ENCODE measurements at regions not wholly inside any gene's neighbourhood (a gene's known extent, or its start where the extent isn't known, plus 50 kb on each side); places are given as distances from the start of the nearest gene placed in this dataset.
"Not testable (repeated sequence)": the region's sequence is repeated elsewhere in the genome, so short reads cannot be mapped to it uniquely, and the experiment has no call there.

GRCh38 chr22:16146916-16147315 is 445.7 kb downstream of the CCT8L2 start:
- CTCF ChIA-PET; H3K27ac ChIP-seq (ENCODE audit: extremely low read depth, low read depth, low read length); H3K4me1 ChIP-seq (ENCODE audit: control insufficient read depth, insufficient read depth, low read length); H3K9me3 ChIP-seq (ENCODE audit: control insufficient read depth, insufficient read depth, low read depth, low read length); H3K4me3 ChIP-seq (ENCODE audit: low read depth, low read length); H3K36me3 ChIP-seq (ENCODE audit: control insufficient read depth in 2 of 2, insufficient read depth in 1 of 2, low read length in 2 of 2); POLR2A ChIA-PET: not testable (repeated sequence)
- TF ChIP-seq ZNF654 (tag by site-specific recombination; IDR thresholded peaks at IDR 0.05; ENCODE audit: low read depth) = peak; percentile 64

DNA sequence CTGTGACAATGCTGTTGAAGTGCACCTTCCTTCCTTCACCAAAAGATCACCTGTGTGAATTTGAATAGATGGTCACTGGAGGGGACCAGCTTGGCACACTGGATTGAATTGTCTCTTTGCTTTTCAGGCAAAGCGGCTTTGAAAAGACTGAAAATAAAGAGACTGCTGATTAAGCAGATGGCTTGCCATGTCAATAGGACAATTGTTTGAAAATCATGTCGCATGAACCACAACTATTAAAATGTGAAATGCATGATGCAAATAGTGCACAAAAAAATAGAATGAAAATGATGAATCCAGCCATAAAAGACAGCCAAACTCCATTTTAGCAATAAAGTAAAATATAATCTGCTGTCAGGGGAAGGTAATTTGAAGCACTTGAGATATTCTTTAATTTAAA is 415.3 kb downstream of the CCT8L2 start:
- H3K27ac ChIP-seq (ENCODE audit: extremely low read depth, low read depth, low read length); H3K4me1 ChIP-seq (ENCODE audit: control insufficient read depth, insufficient read depth, low read length); H3K9me3 ChIP-seq (ENCODE audit: control insufficient read depth, insufficient read depth, low read depth, low read length); POLR2A ChIA-PET; H3K36me3 ChIP-seq (ENCODE audit: control insufficient read depth in 2 of 2, insufficient read depth in 1 of 2, low read length in 2 of 2); H3K4me3 ChIP-seq (ENCODE audit: low read depth, low read length); CTCF ChIA-PET: not testable (repeated sequence)

DNA sequence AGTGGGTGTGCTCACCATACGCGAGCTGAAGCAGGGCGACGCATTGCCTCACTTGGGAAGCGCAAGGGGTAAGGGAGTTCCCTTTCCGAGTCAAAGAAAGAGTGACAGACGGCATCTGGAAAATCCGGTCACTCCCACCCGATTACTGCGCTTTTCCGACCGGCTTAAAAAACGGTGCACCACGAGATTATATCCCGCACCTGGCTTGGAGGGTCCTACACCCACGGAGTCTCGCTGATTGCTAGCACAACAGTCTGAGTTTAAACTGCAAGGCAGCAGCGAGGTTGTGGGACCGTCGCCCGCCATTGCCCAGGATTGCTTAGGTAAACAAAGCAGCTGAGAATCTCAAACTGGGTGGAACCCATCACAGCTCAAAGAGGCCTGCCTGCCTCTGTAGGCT is 408.7 kb downstream of the CCT8L2 start:
- H3K9me3 ChIP-seq (ENCODE audit: control insufficient read depth, insufficient read depth, low read depth, low read length); POLR2A ChIA-PET; H3K36me3 ChIP-seq (ENCODE audit: control insufficient read depth in 2 of 2, insufficient read depth in 1 of 2, low read length in 2 of 2); H3K27ac ChIP-seq (ENCODE audit: extremely low read depth, low read depth, low read length); H3K4me1 ChIP-seq (ENCODE audit: control insufficient read depth, insufficient read depth, low read length); H3K4me3 ChIP-seq (ENCODE audit: low read depth, low read length); CTCF ChIA-PET: not testable (repeated sequence)
